ENCODE measurements at regions not wholly inside any gene's neighbourhood (a gene's known extent, or its start where the extent isn't known, plus 50 kb on each side); places are given as distances from the start of the nearest gene placed in this dataset.

GRCh38 chr2:228699400-228699799 lies 517.9 kb upstream of the SPHKAP start:
- Histone ChIP-seq H3K4me1 (no peaks in the 10 kb centered on the region), H3K27ac (no peak overlapping the region), H3K36me3 (no peaks in the 10 kb centered on the region), H3K9me3 (no peaks in the 10 kb centered on the region), H3K4me3 (no peak overlapping the region), H3K27me3 (no peaks in the 10 kb centered on the region)
- 57 to 59% methylated on average over 5 of the region's 5 CpGs for WGBS, 2 donors
- TF ChIP-seq POLR2A (IDR thresholded peaks at IDR 0.05) (no peak), POLR2AphosphoS5 (IDR thresholded peaks at IDR 0.05) (no peak), EP300 (IDR thresholded peaks at IDR 0.05) (no peak), CTCF (IDR thresholded peaks at IDR 0.05) (peak in 1 of 6 experiments; percentile 21)
- no peak for DNase-seq
- ATAC-seq (ENCODE audit: low FRiP score in 2 of 2), result peak in 1 of 2 donors; percentile 55

GRCh38 chr2:228698963-228699362 lies 517.5 kb upstream of the SPHKAP start:
- ATAC-seq (ENCODE audit: low FRiP score in 2 of 2) (no peak), DNase-seq (no peak)
- no peak overlapping the region for H3K4me3 ChIP-seq
- H3K9me3 ChIP-seq, result no peaks in the 10 kb centered on the region
- H3K27me3 ChIP-seq, result no peaks in the 10 kb centered on the region
- TF ChIP-seq CTCF (IDR thresholded peaks at IDR 0.05) (no peak), POLR2AphosphoS5 (IDR thresholded peaks at IDR 0.05) (no peak), POLR2A (IDR thresholded peaks at IDR 0.05) (no peak), EP300 (IDR thresholded peaks at IDR 0.05) (no peak)
- H3K27ac ChIP-seq, result no peak overlapping the region
- H3K4me1 ChIP-seq, result no peaks in the 10 kb centered on the region
- no peaks in the 10 kb centered on the region for H3K36me3 ChIP-seq
- 70 to 82% methylated on average over 3 of the region's 3 CpGs for WGBS, 2 donors

GRCh38 chr2:228697456-228697855 lies 516.0 kb upstream of the SPHKAP start:
- Histone ChIP-seq H3K9me3 (no peaks in the 10 kb centered on the region), H3K27me3 (no peaks in the 10 kb centered on the region), H3K27ac (no peak overlapping the region), H3K4me3 (no peak overlapping the region), H3K36me3 (no peaks in the 10 kb centered on the region), H3K4me1 (no peaks in the 10 kb centered on the region)
- no peak for TF ChIP-seq EP300 (IDR thresholded peaks at IDR 0.05)
- TF ChIP-seq POLR2A (IDR thresholded peaks at IDR 0.05), result no peak
- TF ChIP-seq POLR2AphosphoS5 (IDR thresholded peaks at IDR 0.05), result no peak
- no peak for TF ChIP-seq CTCF (IDR thresholded peaks at IDR 0.05)
- ATAC-seq (ENCODE audit: low FRiP score in 2 of 2) (no peak), DNase-seq (no peak)
- 71 to 79% methylated on average over 3 of the region's 3 CpGs for WGBS, 2 donors

- WGBS, 2 donors, result 77 to 81% methylated on average over 6 to 7 of the region's 7 CpGs
- no peak for TF ChIP-seq POLR2A (IDR thresholded peaks at IDR 0.05)
- no peak for TF ChIP-seq CTCF (IDR thresholded peaks at IDR 0.05)
- TF ChIP-seq POLR2AphosphoS5 (IDR thresholded peaks at IDR 0.05), result no peak
- TF ChIP-seq EP300 (IDR thresholded peaks at IDR 0.05), result no peak
- DNase-seq (no peak), ATAC-seq (ENCODE audit: low FRiP score in 2 of 2) (peak in 1 of 2 donors; percentile 53)
- Histone ChIP-seq H3K4me1 (no peaks in the 10 kb centered on the region), H3K4me3 (no peak overlapping the region), H3K27ac (no peak overlapping the region), H3K27me3 (no peaks in the 10 kb centered on the region), H3K9me3 (no peaks in the 10 kb centered on the region), H3K36me3 (no peaks in the 10 kb centered on the region)
Measured at GRCh38 chr2:228690681-228691080, 509.2 kb upstream of the SPHKAP start.

GRCh38 chr2:228689053-228689452 lies 507.6 kb upstream of the SPHKAP start:
- WGBS, 2 donors, result 35 to 46% methylated on average over 7 of the region's 7 CpGs
- Histone ChIP-seq H3K27ac (no peak overlapping the region), H3K4me1 (no peaks in the 10 kb centered on the region), H3K9me3 (no peaks in the 10 kb centered on the region), H3K27me3 (no peaks in the 10 kb centered on the region), H3K4me3 (no peak overlapping the region), H3K36me3 (no peaks in the 10 kb centered on the region)
- ATAC-seq (ENCODE audit: low FRiP score in 2 of 2), result peak; percentile 13 to 52
- TF ChIP-seq CTCF (IDR thresholded peaks at IDR 0.05) (peak in 1 of 6 experiments; percentile 15), EP300 (IDR thresholded peaks at IDR 0.05) (no peak)
- peak in 1 of 2 donors; percentile 31 for DNase-seq
